B cell (primary cell): ENCODE measurements at regions not wholly inside any gene's neighbourhood (a gene's known extent, or its start where the extent isn't known, plus 50 kb on each side); places are given as distances from the start of the nearest gene placed in this dataset.

Experiments
- ATAC-seq: fragments of 200-7000 bp; cut with Tn5 transposase; one replicate; pipeline ENCODE4 v1.10.0; 2021; ENCODE audit warnings: low read depth, mild to moderate bottlenecking, moderate number of reproducible peaks, moderate library complexity
- CTCF ChIA-PET: fragments of 350-600 bp; sonication (Branson Sonifier 250); formaldehyde crosslinking; loops from one replicate; lab custom pipeline; 2021; ENCODE audit warnings: antibody characterized with exemption, inconsistent platforms; lab: Charles Lee
- POLR2A ChIA-PET: fragments of 350-600 bp; sonication (Branson Sonifier 250); formaldehyde crosslinking; loops from one replicate; lab custom pipeline; 2021; ENCODE audit warnings: antibody characterized with exemption; lab: Charles Lee
- DNase-seq: peaks from one replicate; pipeline ENCODE4 v3.0.0; 2013
- H2AFZ ChIP-seq: 2 replicates; pipeline ENCODE4 v1.6.1; 2012; ENCODE audit warnings: mild to moderate bottlenecking, low read depth, low read length; ENCODE audit not compliant: insufficient read depth, poor library complexity, severe bottlenecking
- H3K27ac ChIP-seq, 2 donors: 1 replicate in 1 of 2; 2 replicates in 1 of 2; pipeline ENCODE4 v1.5.1; 2012 to 2013; ENCODE audit warnings: low read length in 2 of 2, mild to moderate bottlenecking in 2 of 2, moderate library complexity in 1 of 2
- H3K27me3 ChIP-seq, 4 experiments: fragments of 200-600 bp in 1 of 4; sonication (generic) in 1 of 4; replicated peaks in 1 of 4; 1 replicate in 2 of 4; 2 replicates in 2 of 4; pipeline versions ENCODE4 v1.6.1 to v1.7.0; 2013 to 2016; ENCODE audit warnings: low read length in 3 of 4, mild to moderate bottlenecking in 2 of 4, mixed read lengths in 1 of 4, moderate library complexity in 1 of 4; ENCODE audit not compliant: insufficient read depth in 4 of 4, control insufficient read depth in 3 of 4; ENCODE audit errors: control extremely low read depth in 1 of 4
- H3K36me3 ChIP-seq, 2 experiments: replicated peaks in 1 of 2; 1 replicate in 1 of 2; 2 replicates in 1 of 2; pipeline versions ENCODE4 v1.6.1 to v1.7.1; 2013; ENCODE audit warnings: low read length in 1 of 2; ENCODE audit not compliant: insufficient read depth in 2 of 2, control insufficient read depth in 1 of 2; ENCODE audit errors: control extremely low read depth in 1 of 2, extremely low read depth in 1 of 2
- H3K4me1 ChIP-seq, 2 donors: fragments of 200-600 bp in 1 of 2; sonication (generic) in 1 of 2; 1 replicate in 1 of 2; 2 replicates in 1 of 2; pipeline versions ENCODE4 v1.5.1 to v1.6.1; 2013 to 2017; ENCODE audit warnings: low read length in 2 of 2; ENCODE audit not compliant: control insufficient read depth in 2 of 2, insufficient read depth in 2 of 2
- H3K4me2 ChIP-seq: replicated peaks from 2 replicates; pipeline ENCODE3; 2012; ENCODE audit warnings: mild to moderate bottlenecking, low read depth, low read length; ENCODE audit not compliant: poor library complexity, severe bottlenecking
- H3K4me3 ChIP-seq, 5 experiments: fragments of 200-600 bp in 1 of 5; sonication (generic) in 1 of 5; 1 replicate in 3 of 5; 2 replicates in 2 of 5; pipeline versions ENCODE4 v1.5.1 to v1.7.0; 2011 to 2016; ENCODE audit warnings: low read length in 4 of 5, mild to moderate bottlenecking in 4 of 5, low read depth in 2 of 5, control low read depth in 1 of 5, moderate library complexity in 1 of 5; ENCODE audit not compliant: insufficient read depth in 1 of 5; ENCODE audit errors: control extremely low read depth in 1 of 5, extremely low read depth in 1 of 5
- H3K79me2 ChIP-seq: fragments of 200-600 bp; sonication (generic); one replicate; pipeline ENCODE4 v1.6.0; 2016; ENCODE audit warnings: low read length; ENCODE audit not compliant: control insufficient read depth, insufficient read depth
- H3K9ac ChIP-seq: fragments of 200-600 bp; sonication (generic); 2 replicates; pipeline ENCODE4 v1.6.1; 2017; ENCODE audit warnings: mild to moderate bottlenecking, low read length, moderate library complexity
- H3K9me3 ChIP-seq, 3 donors: one replicate each; pipeline versions ENCODE4 v1.6.1 to v1.7.1; 2013; ENCODE audit warnings: low read length in 2 of 3; ENCODE audit not compliant: control insufficient read depth in 2 of 3, insufficient read depth in 1 of 3; ENCODE audit errors: control extremely low read depth in 1 of 3
- H4K20me1 ChIP-seq: 2 replicates; pipeline ENCODE4 v1.6.0; 2012; ENCODE audit warnings: mild to moderate bottlenecking, low read length; ENCODE audit not compliant: insufficient read depth, control insufficient read depth, poor library complexity, severe bottlenecking
- H3K27ac Mint-ChIP-seq: one replicate; pipeline ENCODE4 v1.8.0; 2021; ENCODE audit warnings: mixed read lengths
- H3K27me3 Mint-ChIP-seq: one replicate; pipeline ENCODE4 v1.8.0; 2021; ENCODE audit warnings: mixed read lengths
- H3K4me1 Mint-ChIP-seq: one replicate; pipeline ENCODE4 v1.8.0; 2021; ENCODE audit warnings: mixed read lengths
- H3K4me3 Mint-ChIP-seq: one replicate; pipeline ENCODE4 v1.8.0; 2021; ENCODE audit warnings: mixed read lengths
- H3K9me3 Mint-ChIP-seq: one replicate; pipeline ENCODE4 v1.8.0; 2022; ENCODE audit warnings: mixed read lengths; ENCODE audit not compliant: insufficient read depth
- CTCF ChIP-seq: fragments of 200-600 bp; IDR thresholded peaks from one replicate; pipeline ENCODE4 v1.8.0; 2022; ENCODE audit warnings: antibody characterized with exemption, mild to moderate bottlenecking
- EZH2 ChIP-seq: IDR thresholded peaks from 2 replicates; pipeline ENCODE4 v1.6.1; 2012; ENCODE audit warnings: borderline replicate concordance, low read depth, mild to moderate bottlenecking, moderate library complexity, low read length; ENCODE audit not compliant: insufficient read depth, poor library complexity, severe bottlenecking
- WGBS: methylation state at CpG from one replicate; pipeline ENCODE4 v1.1.5; 2013; ENCODE audit warnings: missing lambda C conversion rate; ENCODE audit not compliant: insufficient coverage; 5-methylcytosine and 5-hydroxymethylcytosine counted together
- intact Hi-C: fragments of 100-400 bp; cut with micrococcal nuclease; formaldehyde crosslinking; loops from one replicate; pipeline ENCODE4 v1.10.0; 2022

- Histone ChIP-seq H4K20me1 (no peaks in the 10 kb centered on the region), H3K4me3 (no peak overlapping the region), H3K27ac (no peak overlapping the region), H3K27me3 (no peaks in the 10 kb centered on the region), H3K9ac (no peak overlapping the region), H3K36me3 (no peaks in the 10 kb centered on the region), H3K4me2 (no peak overlapping the region), H2AFZ (no peak overlapping the region), H3K79me2 (no peaks in the 10 kb centered on the region), H3K9me3 (no peaks in the 10 kb centered on the region), H3K4me1 (no peaks in the 10 kb centered on the region)
- no peak for TF ChIP-seq CTCF
- TF ChIP-seq EZH2: no peak
- POLR2A ChIA-PET: no interaction called here
- Mint-ChIP-seq H3K9me3 (no peaks in the 10 kb centered on the region), H3K4me1 (no peaks in the 10 kb centered on the region), H3K27me3 (no peaks in the 10 kb centered on the region), H3K27ac (no peak overlapping the region), H3K4me3 (no peak overlapping the region)
- CTCF ChIA-PET: no interaction called here
- ATAC-seq: no peak
- no peak for DNase-seq
- intact Hi-C loops: no loop called here
- no CpG with 5 or more reads among the region's 4 CpGs for WGBS
Observed at GRCh38 chr2:103287746-103288145, 525.9 kb downstream of the TMEM182 start.

- no peaks in the 10 kb centered on the region for H3K4me1 ChIP-seq
- H3K4me3 Mint-ChIP-seq: no peak overlapping the region
- no peak overlapping the region for H3K4me3 ChIP-seq
- H3K4me1 Mint-ChIP-seq: no peaks in the 10 kb centered on the region
- POLR2A ChIA-PET: no interaction called here
- H3K27ac ChIP-seq: no peak overlapping the region
- no peak overlapping the region for H3K27ac Mint-ChIP-seq
- intact Hi-C loops: no loop called here
- peaks cover 3% of the 10 kb centered on the region for H3K27me3 Mint-ChIP-seq
- H3K36me3 ChIP-seq: no peaks in the 10 kb centered on the region
- H3K9me3 ChIP-seq: no peaks in the 10 kb centered on the region
- H3K9ac ChIP-seq: no peak overlapping the region
- ATAC-seq: no peak
- CTCF ChIA-PET: no interaction called here
- H3K9me3 Mint-ChIP-seq: no peaks in the 10 kb centered on the region
- 70% methylated on average over 3 of the region's 5 CpGs for WGBS
- TF ChIP-seq EZH2 (no peak), CTCF (no peak)
- no peak for DNase-seq
- no peak overlapping the region for H2AFZ ChIP-seq
- H3K79me2 ChIP-seq: no peaks in the 10 kb centered on the region
- no peaks in the 10 kb centered on the region for H3K27me3 ChIP-seq
- H3K4me2 ChIP-seq: no peak overlapping the region
- no peaks in the 10 kb centered on the region for H4K20me1 ChIP-seq
Observed at GRCh38 chr2:103288696-103289095, 526.9 kb downstream of the TMEM182 start.
